HG03025 (cell line): ENCODE measurements at regions not wholly inside any gene's neighbourhood (a gene's known extent, or its start where the extent isn't known, plus 50 kb on each side); places are given as distances from the start of the nearest gene placed in this dataset.
"Not testable (repeated sequence)": the region's sequence is repeated elsewhere in the genome, so short reads cannot be mapped to it uniquely, and the experiment has no call there.

Experiments used
- ATAC-seq: cut with Tn5 transposase; IDR thresholded peaks from one replicate; pipeline ENCODE4 v1.9.1; 2021; ENCODE audit warnings: mild to moderate bottlenecking, moderate library complexity; ENCODE audit not compliant: unreplicated experiment, low FRiP score

DNA sequence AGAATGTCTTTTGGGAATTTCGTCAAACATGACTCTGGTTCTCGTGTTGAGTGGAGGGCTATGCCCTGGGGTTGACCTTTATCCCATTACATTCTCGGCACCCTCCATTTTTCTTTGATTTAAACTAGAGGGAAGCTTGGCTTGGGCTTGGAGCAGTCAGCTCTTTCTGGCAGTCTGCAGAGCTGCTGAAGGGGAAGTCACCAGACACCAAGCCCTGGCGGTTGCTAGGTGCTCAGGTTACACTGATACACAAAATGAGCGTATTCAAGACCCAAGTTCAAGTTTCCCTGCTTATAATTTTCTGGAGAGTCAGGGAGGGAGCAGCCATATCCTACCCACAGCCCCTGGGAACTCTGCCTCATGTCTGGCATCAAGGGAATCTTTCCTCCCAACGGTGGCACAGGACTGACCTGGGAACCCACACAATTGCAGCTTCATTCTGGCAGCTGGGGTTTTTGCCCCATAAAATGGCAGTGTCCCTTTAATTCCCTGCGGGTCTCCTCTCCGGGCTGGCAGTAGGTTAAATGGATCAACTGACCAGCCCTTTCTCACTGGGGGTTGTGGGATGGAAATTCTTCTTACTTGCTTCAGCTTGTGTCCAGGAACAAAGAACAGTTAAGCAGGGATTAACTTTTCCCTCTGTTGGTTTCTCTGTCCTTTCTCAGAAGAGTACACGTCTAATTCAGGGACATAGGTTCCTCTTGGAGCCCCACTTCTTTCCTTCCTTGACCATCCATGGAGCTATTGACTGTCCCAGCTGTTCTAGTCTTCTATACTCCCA, 110.0 kb upstream of the DLG1 start:
- ATAC-seq, result no peak

DNA sequence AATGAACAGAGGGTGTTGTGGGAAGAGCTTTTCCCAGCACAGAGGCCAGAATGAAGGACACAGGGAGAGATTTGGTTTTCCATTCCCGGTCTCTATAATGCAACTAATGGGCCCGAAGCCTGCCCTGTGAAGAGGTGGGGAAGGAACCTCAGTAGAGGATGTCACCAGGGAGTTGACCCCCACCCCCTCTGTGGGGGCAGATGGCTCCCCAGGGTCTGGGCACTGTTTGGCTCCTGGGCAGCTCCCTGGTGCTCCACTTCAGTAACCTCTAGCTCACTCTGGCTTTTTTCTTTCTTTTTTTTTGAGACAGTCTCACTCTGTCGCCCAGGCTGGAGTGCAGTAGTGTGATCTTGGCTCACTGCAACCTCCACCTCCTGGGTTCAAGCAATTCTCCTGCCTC, 109.1 kb upstream of the DLG1 start:
- ATAC-seq, result no peak

DNA sequence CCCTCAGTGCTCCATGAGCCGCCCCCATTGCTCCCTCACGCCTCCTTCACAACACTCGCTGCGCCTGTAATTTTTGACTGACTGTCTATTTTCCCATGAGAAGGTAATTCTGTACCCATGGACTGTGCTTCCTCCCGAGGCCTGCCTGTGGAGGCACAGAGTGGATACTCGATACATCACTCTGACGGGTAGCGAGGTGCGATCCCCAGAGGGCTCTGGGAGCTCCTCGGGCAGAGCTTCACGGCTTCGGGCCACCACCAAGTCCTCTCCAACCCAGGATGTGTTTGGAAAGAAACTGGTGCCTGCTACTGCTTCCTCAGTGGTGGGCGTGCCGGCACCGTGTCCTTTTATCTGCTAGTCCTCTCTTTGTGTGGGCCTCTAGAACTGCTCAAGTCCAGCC, 108.6 kb upstream of the DLG1 start:
- ATAC-seq, result no peak

DNA sequence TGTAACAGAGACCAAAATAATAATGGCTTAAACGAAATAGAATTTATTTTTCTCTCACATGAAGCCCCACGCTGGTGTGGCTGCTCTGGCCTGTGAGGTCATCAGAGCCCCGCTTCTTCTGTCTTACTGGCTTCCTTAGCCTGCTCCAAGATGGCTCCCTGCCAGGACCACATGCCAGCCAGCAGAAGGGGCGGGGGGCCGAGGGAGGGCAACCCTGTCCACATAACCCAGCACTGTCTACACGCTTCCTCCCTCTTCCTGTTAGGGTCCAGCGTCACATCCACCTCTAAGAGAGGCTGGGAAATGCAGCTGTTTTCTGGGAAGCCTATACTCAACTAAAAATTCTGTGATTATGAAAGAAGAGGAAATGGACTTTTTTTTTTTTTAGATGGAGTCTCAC, 107.9 kb upstream of the DLG1 start:
- no peak for ATAC-seq

DNA sequence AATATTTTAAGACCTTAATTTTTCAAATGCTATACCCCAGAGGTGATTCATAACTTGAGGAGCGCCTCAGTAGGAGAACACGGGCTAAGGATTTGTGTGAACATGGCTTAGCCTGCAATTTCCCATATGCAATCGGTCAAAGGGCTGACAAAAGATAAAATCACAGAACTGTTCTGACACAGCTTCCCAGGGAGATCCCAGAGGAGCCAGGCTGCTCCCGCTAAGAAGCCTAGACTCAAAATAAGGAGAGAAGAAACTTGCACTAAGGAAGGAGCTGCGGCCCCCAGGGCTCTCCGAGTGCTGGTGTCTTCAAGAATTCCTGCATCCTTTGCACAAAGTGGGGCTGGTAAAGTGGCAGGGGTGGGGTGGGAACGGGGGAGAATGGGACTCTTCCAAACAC, 106.3 kb upstream of the DLG1 start:
- ATAC-seq, result no peak

DNA sequence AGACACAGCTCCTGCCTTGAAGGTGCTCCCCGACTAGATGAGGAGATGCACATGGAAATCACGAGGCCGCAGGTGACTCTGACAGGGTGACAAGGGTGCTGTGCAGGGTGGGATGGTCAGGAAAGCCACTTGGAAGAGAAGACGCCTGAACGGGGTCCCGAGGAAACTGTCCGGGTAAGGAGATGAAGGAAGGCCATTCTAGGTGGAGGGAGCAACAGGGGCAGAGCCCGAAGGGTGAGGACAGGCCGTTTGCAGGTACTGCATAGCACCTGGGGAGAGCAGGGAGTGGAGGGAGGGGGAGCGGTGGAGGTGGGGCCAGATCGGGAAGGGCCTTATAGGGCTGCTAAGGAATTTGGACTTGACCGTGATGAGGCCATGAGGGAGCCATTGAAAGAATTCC, 105.6 kb upstream of the DLG1 start:
- ATAC-seq, result no peak

GRCh38 chr3:197402401-197402800, 104.0 kb upstream of the DLG1 start:
- not testable (repeated sequence) for ATAC-seq

DNA sequence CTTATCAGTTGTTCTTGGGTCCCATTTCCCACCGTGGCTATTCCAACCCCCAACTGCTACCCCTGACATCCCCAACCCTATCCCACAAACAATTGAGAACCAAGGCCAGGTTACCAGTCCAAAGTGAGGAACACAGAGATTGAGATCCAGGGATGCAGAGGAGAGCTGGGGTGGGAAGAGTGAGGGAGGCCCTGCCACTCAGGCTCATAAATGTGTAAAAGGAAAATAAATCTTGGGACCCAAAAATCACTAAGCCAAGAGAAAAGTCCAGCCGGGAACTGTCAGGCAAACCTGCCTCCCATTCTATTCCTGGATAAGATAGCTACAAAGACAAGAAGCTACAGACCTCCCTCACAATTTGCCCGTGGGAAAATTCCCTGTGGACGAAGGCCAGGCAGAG, 101.1 kb upstream of the DLG1 start:
- no peak for ATAC-seq

DNA sequence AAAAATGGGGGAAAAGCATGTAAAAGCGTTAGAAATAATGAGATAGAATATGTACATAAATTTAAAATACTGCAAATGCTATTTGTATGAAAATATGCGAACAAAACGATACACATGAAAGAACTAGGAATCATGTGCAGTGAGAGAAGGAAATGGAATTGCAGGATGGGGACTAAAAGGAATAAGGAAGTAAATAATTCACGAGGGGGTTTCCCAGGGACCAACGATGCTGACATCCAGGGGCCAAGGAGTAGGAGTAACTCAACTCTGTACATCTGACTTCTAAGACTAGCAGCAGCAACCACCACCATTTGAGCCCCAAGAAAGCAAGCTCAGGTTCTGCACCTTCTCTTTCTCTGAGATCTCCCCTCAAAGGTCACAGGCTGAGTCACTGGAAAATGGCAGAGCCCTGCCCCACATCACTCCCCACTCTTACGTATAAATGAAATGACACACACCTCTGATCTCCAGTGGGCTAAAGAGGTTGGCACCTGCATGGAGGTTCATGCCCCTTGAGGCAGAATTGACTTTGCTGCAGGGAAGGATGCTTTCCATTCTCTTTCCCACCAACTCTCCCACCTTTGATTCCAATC, 100.0 kb upstream of the DLG1 start:
- ATAC-seq, result no peak

DNA sequence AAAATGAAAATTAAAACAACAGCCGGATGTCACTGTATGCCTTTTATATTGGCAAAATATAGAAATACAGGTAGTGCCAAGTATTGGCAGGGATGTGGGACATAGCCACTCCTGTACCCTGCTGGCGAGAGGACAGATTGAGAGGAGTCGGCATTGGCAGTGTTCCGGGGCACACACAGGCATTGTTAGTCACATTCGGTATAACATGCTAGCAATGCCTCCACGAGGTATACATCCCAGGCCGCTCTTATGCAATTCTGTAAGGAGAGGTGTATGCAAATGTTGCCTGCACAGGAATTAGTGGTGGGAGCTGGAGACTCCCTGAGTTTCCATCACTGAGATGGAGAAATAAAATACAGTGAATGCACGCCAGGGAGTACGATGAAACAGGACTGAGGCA, 99.4 kb upstream of the DLG1 start:
- ATAC-seq, result no peak

GRCh38 chr3:197394464-197395321, 96.3 kb upstream of the DLG1 start:
- peak; percentile 51 for ATAC-seq

GRCh38 chr3:197394126-197394463, 95.7 kb upstream of the DLG1 start:
- not testable (repeated sequence) for ATAC-seq

- no peak for ATAC-seq
These were observed 95.3 kb upstream of the DLG1 start for GRCh38 chr3:197393711-197394110.

DNA sequence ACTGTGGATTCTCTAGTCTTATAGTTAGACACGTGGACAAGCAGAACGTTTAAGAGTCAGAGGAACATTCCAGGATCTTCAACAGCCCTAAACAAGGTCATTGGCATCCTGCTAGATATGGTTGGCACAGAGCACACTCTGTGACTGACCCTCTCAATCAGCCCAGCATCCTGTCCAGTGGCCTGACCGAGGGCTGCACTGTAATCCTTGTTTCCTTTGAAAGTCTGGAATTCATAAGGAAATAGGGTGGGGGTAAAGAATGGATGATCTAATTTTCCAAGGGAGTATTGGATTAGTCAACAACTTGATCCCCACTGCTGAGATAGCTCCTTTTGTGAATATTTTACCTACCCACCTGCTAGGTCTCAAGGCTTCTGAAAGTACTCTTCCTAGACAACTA, 94.5 kb upstream of the DLG1 start:
- ATAC-seq, result no peak

DNA sequence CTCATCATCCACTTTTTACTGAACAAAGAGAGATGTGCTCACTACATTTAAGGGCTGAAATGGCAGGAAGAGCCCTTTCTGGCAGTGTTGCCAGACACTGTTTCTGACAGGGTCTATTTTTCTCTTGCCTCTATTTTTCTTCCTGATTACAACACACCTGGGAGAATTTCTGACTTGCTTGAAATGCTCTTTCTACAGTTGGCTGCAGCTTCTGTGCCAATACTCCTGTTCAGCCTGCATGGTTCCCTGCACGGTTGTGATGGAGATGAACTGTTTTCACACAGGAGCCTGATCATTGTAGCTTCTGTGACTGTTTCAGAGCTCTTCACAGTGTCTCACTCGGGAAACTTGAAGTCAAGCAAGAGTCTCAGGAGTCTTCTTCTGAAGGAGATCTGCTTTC, 83.0 kb upstream of the DLG1 start:
- ATAC-seq, result no peak

DNA sequence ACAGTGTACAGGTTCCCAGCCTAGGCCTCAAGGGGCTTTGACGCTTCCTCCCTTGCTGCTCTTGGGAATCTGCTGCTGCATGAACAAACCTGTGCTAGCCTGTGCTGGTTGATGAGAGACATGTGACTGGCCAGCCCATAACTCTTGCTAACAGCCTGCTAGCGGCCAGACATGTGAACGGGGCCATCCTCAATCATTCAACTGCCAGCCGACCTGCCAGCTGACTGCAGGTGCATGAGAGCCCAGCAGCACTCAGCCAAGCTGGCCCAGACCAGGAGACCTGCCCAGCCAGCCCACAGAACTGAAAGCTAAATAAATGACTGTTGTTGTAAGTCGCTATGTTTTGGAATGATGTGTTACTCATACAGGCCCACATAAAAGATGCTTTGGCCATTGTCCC, 82.4 kb upstream of the DLG1 start:
- ATAC-seq, result no peak

DNA sequence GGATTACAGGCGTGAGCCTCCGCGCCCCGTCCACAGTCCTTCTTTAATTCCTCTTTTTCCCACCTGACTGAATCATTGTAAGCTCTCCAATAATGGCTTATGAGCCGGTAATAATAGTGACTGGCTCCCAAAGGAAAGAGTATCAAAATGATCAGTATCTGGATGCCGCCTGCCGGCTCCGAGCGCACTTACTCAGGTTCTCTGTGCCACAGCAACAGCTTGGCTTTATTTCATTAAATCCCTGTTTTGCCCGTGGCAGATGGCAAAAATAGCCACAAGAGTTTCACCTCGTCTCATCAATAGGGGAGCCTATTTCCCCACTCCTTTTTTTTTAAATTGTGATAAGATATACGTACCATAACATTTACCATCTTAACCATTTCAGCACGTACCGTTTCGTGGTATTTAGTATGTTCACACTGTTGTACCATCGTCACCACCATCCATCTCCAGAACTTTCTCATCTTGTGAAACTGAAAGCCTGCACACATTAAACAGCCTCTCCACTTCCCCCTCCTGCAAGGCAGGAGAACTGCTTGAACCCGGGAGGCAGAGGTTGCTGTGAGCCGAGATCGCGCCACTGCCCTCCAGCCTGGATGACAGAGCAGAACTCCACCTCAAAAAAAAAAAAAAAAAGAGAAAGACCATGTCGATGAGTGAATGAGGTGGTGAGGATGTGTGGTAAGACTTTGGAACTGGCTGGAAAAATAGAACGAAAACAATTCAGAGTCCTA, 80.7 kb upstream of the DLG1 start:
- ATAC-seq, result no peak

GRCh38 chr3:197376735-197377555, 78.5 kb upstream of the DLG1 start:
- ATAC-seq, result no peak

GRCh38 chr3:197376020-197376419, 77.6 kb upstream of the DLG1 start:
- no peak for ATAC-seq

- ATAC-seq, result no peak
These were observed 76.6 kb upstream of the DLG1 start for GRCh38 chr3:197375001-197375441.
